ENCODE measurements at regions not wholly inside any gene's neighbourhood (a gene's known extent, or its start where the extent isn't known, plus 50 kb on each side); places are given as distances from the start of the nearest gene placed in this dataset.

DNA sequence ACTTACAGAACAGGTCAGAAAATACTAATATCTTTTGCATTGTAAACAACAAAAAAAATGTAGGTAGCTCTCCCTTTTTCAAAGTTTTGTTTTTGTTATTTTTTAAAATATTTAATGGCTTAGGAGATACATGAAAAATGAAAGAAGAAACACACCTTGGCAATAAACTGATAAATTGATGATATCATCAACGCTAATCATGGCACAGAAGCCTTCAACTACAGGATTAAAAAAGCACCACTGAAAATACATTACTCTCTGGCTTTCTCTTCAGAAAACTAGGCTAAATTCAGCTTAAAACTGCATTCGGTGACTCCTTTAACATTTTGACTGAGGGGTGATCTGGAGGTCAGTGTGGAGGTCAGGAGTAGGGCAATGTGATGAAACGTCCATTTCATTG is 1018.8 kb upstream of the FANCL start:
- TF ChIP-seq, protein P1, sequence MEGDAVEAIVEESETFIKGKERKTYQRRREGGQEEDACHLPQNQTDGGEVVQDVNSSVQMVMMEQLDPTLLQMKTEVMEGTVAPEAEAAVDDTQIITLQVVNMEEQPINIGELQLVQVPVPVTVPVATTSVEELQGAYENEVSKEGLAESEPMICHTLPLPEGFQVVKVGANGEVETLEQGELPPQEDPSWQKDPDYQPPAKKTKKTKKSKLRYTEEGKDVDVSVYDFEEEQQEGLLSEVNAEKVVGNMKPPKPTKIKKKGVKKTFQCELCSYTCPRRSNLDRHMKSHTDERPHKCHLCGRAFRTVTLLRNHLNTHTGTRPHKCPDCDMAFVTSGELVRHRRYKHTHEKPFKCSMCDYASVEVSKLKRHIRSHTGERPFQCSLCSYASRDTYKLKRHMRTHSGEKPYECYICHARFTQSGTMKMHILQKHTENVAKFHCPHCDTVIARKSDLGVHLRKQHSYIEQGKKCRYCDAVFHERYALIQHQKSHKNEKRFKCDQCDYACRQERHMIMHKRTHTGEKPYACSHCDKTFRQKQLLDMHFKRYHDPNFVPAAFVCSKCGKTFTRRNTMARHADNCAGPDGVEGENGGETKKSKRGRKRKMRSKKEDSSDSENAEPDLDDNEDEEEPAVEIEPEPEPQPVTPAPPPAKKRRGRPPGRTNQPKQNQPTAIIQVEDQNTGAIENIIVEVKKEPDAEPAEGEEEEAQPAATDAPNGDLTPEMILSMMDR (IDR thresholded peaks at IDR 0.05; ENCODE audit: low read depth, low read length, missing control alignments), result no peak
- DNase-seq (ENCODE audit: low read depth), result no peak
- H3K4me3 ChIP-seq (ENCODE audit: low read depth, low read length), result no peak overlapping the region

DNA sequence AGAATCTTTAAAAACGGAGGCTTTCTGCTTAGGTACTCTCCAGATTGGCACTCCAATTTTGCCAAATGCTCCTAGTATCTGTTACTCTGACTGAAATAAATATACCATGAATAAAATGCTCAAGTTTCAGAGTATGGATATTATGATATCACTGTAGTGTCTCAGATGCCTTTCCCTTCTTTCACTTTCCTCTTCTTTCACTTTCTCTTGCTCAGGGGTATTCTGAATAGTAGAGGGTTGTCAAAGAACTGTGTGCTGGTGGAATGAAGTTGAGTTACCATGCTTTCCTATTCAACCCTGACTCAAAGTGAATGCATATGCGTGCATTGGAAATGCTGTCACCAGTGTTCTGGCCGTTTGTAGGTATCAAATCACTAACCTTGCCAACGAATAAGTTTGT is 1015.2 kb upstream of the FANCL start:
- H3K4me3 ChIP-seq (ENCODE audit: low read depth, low read length), result no peak overlapping the region
- DNase-seq (ENCODE audit: low read depth), result no peak
- TF ChIP-seq, protein P1 (IDR thresholded peaks at IDR 0.05; ENCODE audit: low read depth, low read length, missing control alignments), result no peak

DNA sequence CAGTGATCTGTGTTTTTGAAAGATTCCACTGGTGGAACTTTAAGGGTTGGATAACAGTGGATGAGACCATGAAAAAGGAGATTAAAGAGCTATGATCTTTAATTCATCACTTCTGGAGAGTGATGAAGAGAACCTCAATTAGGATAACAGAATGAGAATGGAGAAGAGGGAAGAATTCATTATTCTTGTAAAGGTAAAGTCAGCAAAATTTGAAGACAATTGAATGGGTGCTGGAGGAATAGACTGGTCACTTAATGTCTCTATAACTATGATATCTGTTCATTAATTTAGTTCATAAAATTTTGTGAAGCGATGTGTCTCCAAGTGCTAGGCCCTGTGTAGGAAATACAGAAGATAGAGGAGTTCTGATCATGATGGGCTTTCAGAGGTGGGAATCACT is 1013.2 kb upstream of the FANCL start:
- H3K4me3 ChIP-seq (ENCODE audit: low read depth, low read length), result no peak overlapping the region
- DNase-seq (ENCODE audit: low read depth), result no peak
- TF ChIP-seq, protein P1 (IDR thresholded peaks at IDR 0.05; ENCODE audit: low read depth, low read length, missing control alignments), result no peak

DNA sequence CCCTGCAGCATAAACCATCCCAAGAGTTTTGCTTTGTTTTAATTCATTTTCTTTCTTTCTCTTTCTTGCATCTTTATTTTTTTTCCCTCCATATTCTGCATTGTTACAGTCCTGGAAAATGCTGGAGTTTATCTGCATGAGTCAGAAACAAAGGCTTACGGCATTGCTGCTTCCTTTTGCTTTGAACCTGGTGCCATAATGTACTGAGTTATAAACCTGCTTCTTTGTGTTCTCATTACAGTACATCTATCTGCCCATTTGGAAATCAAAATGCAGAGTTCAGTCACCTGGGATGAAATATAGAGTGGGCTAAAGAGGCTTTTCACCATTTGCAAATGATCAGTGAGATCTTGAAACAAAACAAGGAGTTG is 1009.2 kb upstream of the FANCL start:
- TF ChIP-seq, protein P1 (IDR thresholded peaks at IDR 0.05; ENCODE audit: low read depth, low read length, missing control alignments), result no peak
- no peak for DNase-seq (ENCODE audit: low read depth)

DNA sequence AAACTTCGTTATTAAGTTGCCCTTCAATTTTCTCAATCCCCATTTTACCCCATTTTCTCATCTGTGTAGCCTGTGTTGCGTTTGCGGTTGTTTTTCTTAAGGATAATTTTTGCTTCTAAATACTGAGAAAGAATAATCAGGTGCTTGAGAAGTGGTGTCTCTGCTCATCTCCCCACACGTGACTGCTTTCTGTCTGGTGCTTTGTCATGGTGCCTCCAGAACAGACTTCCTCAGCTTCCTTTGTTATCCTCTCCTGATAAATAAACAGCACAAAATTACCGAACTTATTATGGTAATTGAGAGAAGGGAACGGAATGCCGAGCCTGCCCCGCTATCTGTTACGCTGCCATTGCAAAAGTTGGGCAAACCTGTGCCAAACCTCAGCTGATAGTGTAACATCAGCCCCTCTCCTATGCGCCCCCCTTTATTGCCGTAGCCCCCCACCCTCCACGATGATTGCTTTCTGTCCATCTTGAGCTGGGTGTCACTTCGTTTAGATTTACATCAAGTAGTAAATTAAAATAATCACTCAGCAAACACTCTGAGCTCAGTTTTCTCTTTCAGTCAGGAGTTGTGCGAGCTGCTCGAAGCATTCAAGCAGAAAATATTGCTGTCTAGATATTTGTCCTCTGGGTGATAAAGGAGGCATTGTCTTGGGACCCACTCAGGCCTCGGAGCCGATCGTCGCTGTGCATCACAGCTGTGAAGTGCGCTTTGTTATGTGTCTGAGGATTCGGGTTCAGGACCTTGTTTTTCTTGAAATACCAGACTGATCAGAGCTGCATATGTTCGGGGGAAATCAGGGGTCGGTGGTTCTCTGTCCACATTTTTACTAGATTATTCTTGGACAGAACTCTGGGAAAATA is 1008.5 kb upstream of the FANCL start:
- TF ChIP-seq, protein P1 (IDR thresholded peaks at IDR 0.05; ENCODE audit: low read depth, low read length, missing control alignments), result no peak
- DNase-seq (ENCODE audit: low read depth), result no peak
- no peak overlapping the region for H3K4me3 ChIP-seq (ENCODE audit: low read depth, low read length)

More for the DNA sequence above, 1009.2 kb upstream of the FANCL start:
- no peak overlapping the region for H3K4me3 ChIP-seq (ENCODE audit: low read depth, low read length)

DNA sequence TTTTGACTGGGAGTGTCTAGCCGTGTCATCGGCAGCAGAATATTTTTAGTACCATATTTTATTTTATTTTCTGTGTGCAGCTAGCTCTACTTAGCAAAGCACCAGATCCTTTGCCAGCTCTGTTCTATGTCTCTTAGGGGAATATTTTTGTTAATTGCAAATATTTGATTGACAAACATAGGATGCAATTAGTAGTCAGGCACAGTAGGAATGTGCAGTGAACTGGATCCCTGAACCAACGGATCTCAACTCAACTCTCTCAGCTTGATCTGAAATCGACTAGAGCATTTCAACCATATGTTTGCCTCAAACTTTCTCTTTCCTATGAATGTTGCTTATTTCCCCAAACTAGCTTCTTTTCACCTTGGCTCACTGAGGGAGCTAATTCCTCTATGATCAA is 998.0 kb upstream of the FANCL start:
- DNase-seq (ENCODE audit: low read depth), result no peak
- TF ChIP-seq, protein P1 (IDR thresholded peaks at IDR 0.05; ENCODE audit: low read depth, low read length, missing control alignments), result no peak

DNA sequence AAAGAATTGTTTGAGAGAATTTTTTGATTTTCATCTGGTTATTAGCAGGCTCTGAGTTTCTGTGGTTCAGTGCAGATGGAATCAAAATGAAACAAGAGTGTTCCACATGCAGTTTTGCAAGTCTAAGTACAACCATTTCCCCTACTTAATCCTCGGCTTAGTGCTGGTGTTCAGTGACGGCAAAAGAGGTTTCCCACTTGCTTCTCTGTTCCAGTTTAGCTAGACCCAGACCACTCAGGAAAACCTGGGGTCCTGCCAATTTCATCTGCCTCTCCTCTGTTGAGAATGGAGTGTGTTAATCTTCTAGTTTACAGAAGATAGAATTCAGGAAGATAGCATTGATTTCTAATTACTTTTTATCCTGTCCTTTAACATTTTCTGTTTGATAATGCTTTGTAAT is 996.2 kb upstream of the FANCL start:
- TF ChIP-seq, protein P1 (IDR thresholded peaks at IDR 0.05; ENCODE audit: low read depth, low read length, missing control alignments), result no peak
- no peak overlapping the region for H3K4me3 ChIP-seq (ENCODE audit: low read depth, low read length)
- DNase-seq (ENCODE audit: low read depth), result no peak

More for the DNA sequence above, 998.0 kb upstream of the FANCL start:
- H3K4me3 ChIP-seq (ENCODE audit: low read depth, low read length), result no peak overlapping the region
